ENCODE measurements at regions not wholly inside any gene's neighbourhood (a gene's known extent, or its start where the extent isn't known, plus 50 kb on each side); places are given as distances from the start of the nearest gene placed in this dataset.
"Not testable (repeated sequence)": the region's sequence is repeated elsewhere in the genome, so short reads cannot be mapped to it uniquely, and the experiment has no call there.

DNA sequence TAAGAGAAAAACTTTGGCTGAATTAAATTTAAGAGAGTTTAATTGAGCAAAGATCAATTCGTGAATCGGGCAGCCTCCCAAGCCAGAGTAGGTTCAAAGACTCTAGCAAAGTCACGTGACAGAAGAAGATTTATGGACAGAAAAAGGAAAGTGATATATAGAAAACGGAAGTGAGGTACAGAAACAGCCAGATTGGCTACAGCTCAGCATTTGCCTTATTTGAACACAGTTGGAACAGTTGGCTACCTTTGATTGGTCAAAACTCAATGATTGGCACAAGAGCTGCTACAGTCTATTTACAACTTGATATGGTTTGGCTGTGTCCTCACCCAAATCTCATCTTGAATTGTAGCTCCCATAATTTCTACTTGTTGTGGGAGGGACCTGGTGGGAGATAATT is 102.6 kb downstream of the PLG start:
- no peaks in the 10 kb centered on the region for H3K36me3 Mint-ChIP-seq (ENCODE audit: low read depth)
- H3K4me1 Mint-ChIP-seq (ENCODE audit: low read depth) = no peaks in the 10 kb centered on the region
- DNase-seq = no peak
- H3K9me3 Mint-ChIP-seq = peaks cover 1% of the 10 kb centered on the region
- peaks cover 13% of the 10 kb centered on the region for H3K27me3 Mint-ChIP-seq
- no peak overlapping the region for H3K4me3 Mint-ChIP-seq
- H3K27ac Mint-ChIP-seq = no peak overlapping the region

GRCh38 chr6:160808263-160808662 is 106.2 kb downstream of the PLG start:
- H3K27ac Mint-ChIP-seq = no peak overlapping the region
- H3K36me3 Mint-ChIP-seq (ENCODE audit: low read depth) = no peaks in the 10 kb centered on the region
- H3K27me3 Mint-ChIP-seq = peaks cover 8% of the 10 kb centered on the region
- H3K9me3 Mint-ChIP-seq = no peaks in the 10 kb centered on the region
- no peak overlapping the region for H3K4me3 Mint-ChIP-seq
- no peak for DNase-seq
- H3K4me1 Mint-ChIP-seq (ENCODE audit: low read depth) = no peaks in the 10 kb centered on the region

DNA sequence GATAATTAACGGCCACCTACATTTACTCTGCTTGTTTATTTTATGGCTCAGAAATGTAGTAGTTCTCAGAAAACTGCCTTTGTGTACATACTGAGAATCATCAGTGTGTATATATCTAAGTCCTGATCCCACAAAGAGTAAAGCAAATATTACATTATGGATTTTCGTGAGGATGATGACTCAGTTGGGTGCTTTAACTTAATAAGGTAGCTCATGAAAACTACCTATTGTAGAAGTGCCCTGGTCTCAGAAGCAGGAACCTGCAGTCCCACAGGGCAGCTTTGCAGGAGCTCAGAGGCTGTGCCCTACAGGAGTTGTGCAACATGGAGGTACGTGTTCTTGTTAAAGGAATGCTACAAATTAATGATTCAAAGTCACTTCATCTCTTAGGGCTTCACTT is 108.2 kb downstream of the PLG start:
- Mint-ChIP-seq H3K27me3 (peaks cover 10% of the 10 kb centered on the region), H3K9me3 (no peaks in the 10 kb centered on the region)

GRCh38 chr6:160812097-160812496 is 110.1 kb downstream of the PLG start:
- Mint-ChIP-seq H3K4me3 (no peak overlapping the region), H3K9me3 (no peaks in the 10 kb centered on the region), H3K27me3 (peaks cover 8% of the 10 kb centered on the region), H3K4me1 (ENCODE audit: low read depth) (no peaks in the 10 kb centered on the region), H3K27ac (no peak overlapping the region), H3K36me3 (ENCODE audit: low read depth) (no peaks in the 10 kb centered on the region)
- DNase-seq = no peak

More for the DNA sequence above, 108.2 kb downstream of the PLG start:
- H3K4me1 Mint-ChIP-seq (ENCODE audit: low read depth) = no peaks in the 10 kb centered on the region
- no peak for DNase-seq
- H3K36me3 Mint-ChIP-seq (ENCODE audit: low read depth) = no peaks in the 10 kb centered on the region
- H3K27ac Mint-ChIP-seq = no peak overlapping the region
- no peak overlapping the region for H3K4me3 Mint-ChIP-seq

DNA sequence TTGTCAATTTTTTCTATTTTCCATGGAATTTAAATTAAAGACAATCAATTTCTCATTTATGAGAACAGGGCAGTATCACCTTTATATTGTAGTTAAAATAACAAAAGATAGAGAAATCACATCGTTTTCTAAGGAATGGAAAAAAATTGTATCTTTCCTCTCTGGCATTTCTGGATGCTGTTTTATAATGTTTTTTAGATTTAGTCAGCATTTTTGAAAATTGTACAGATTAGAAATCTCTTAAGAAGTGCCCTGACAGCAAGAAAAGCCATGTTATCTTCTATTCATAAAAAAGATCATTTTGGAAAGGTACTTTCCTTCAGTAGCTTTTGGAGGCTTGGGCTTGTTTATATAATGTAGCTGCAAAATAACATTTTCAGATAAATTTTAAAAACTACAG is 116.9 kb downstream of the PLG start:
- H3K4me3 Mint-ChIP-seq = no peak overlapping the region
- no peaks in the 10 kb centered on the region for H3K4me1 Mint-ChIP-seq (ENCODE audit: low read depth)
- peaks cover 11% of the 10 kb centered on the region for H3K9me3 Mint-ChIP-seq
- no peak for DNase-seq
- H3K36me3 Mint-ChIP-seq (ENCODE audit: low read depth) = no peaks in the 10 kb centered on the region
- H3K27me3 Mint-ChIP-seq = peaks cover 1% of the 10 kb centered on the region
- no peak overlapping the region for H3K27ac Mint-ChIP-seq

DNA sequence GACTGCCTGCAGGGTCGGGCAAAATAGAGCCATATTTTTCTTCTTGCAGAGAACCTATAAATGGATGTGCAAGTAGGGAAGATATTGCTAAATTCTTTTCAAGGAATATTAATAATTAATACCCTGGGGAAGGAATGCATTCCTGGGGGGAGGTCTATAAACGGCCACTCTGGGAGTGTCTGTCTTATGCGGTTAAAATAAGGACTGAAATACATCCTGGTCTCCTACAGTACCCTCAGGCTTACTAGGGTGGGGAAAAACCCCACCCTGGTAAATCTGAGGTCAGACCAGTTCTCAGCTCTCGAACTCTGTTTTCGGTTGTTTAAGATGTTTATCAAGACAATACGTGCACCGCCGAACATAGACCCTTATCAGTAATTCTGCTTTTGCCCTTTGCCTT is 118.6 kb downstream of the PLG start:
- peaks cover 11% of the 10 kb centered on the region for H3K9me3 Mint-ChIP-seq
- not testable (repeated sequence) for H3K36me3 Mint-ChIP-seq (ENCODE audit: low read depth); H3K27ac Mint-ChIP-seq; H3K4me1 Mint-ChIP-seq (ENCODE audit: low read depth); H3K4me3 Mint-ChIP-seq; H3K27me3 Mint-ChIP-seq; DNase-seq

GRCh38 chr6:160831739-160832138 is 129.7 kb downstream of the PLG start:
- no peaks in the 10 kb centered on the region for H3K27me3 Mint-ChIP-seq
- no peak for DNase-seq
- H3K9me3 Mint-ChIP-seq = no peaks in the 10 kb centered on the region
- H3K36me3 Mint-ChIP-seq (ENCODE audit: low read depth) = no peaks in the 10 kb centered on the region
- H3K4me3 Mint-ChIP-seq = no peak overlapping the region
- H3K4me1 Mint-ChIP-seq (ENCODE audit: low read depth) = no peaks in the 10 kb centered on the region
- H3K27ac Mint-ChIP-seq = no peak overlapping the region

- Mint-ChIP-seq H3K4me1 (ENCODE audit: low read depth) (no peaks in the 10 kb centered on the region), H3K9me3 (no peaks in the 10 kb centered on the region), H3K4me3 (no peak overlapping the region), H3K27me3 (no peaks in the 10 kb centered on the region), H3K36me3 (ENCODE audit: low read depth) (no peaks in the 10 kb centered on the region), H3K27ac (no peak overlapping the region)
- no peak for DNase-seq
Measured at GRCh38 chr6:160832422-160832821, 130.4 kb downstream of the PLG start.

GRCh38 chr6:160837146-160837545 is 135.1 kb downstream of the PLG start:
- DNase-seq = no peak
- H3K36me3 Mint-ChIP-seq (ENCODE audit: low read depth) = no peaks in the 10 kb centered on the region
- no peak overlapping the region for H3K27ac Mint-ChIP-seq
- no peak overlapping the region for H3K4me3 Mint-ChIP-seq
- H3K9me3 Mint-ChIP-seq = no peaks in the 10 kb centered on the region
- H3K27me3 Mint-ChIP-seq = no peaks in the 10 kb centered on the region
- no peaks in the 10 kb centered on the region for H3K4me1 Mint-ChIP-seq (ENCODE audit: low read depth)

DNA sequence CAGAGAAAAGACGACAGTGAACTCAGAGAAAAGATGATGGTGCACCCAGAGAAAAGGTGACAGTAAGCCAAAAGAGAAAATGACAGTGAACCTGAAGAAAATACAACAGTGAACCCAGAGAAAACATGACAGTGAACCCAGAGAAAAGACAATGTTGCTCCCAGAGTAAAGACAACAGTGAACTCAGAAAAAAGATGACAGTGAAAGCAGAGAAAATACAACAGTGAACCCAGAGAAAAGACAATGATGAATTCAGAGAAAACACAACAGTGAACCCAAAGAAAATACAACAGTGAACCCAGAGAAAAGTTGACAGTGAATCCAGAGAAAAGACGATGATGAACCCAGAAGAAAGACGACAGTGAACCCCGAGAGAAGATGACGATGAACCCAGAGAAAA is 140.5 kb upstream of the MAP3K4 start:
- no peaks in the 10 kb centered on the region for H3K27me3 Mint-ChIP-seq
- no peaks in the 10 kb centered on the region for H3K4me1 Mint-ChIP-seq (ENCODE audit: low read depth)
- H3K9me3 Mint-ChIP-seq = no peaks in the 10 kb centered on the region
- H3K4me3 Mint-ChIP-seq = no peak overlapping the region
- no peak for DNase-seq
- no peak overlapping the region for H3K27ac Mint-ChIP-seq
- H3K36me3 Mint-ChIP-seq (ENCODE audit: low read depth) = no peaks in the 10 kb centered on the region

GRCh38 chr6:160853946-160854345 is 137.6 kb upstream of the MAP3K4 start:
- H3K27ac Mint-ChIP-seq = no peak overlapping the region
- H3K4me3 Mint-ChIP-seq = no peak overlapping the region
- no peaks in the 10 kb centered on the region for H3K27me3 Mint-ChIP-seq

GRCh38 chr6:160858886-160859285 is 132.7 kb upstream of the MAP3K4 start:
- H3K27ac Mint-ChIP-seq = no peak overlapping the region
- H3K4me1 Mint-ChIP-seq (ENCODE audit: low read depth) = no peaks in the 10 kb centered on the region
- no peak overlapping the region for H3K4me3 Mint-ChIP-seq
- H3K36me3 Mint-ChIP-seq (ENCODE audit: low read depth) = no peaks in the 10 kb centered on the region
- no peak for DNase-seq
- H3K9me3 Mint-ChIP-seq = no peaks in the 10 kb centered on the region
- H3K27me3 Mint-ChIP-seq = no peaks in the 10 kb centered on the region

More at GRCh38 chr6:160853946-160854345, 137.6 kb upstream of the MAP3K4 start:
- H3K36me3 Mint-ChIP-seq (ENCODE audit: low read depth) = no peaks in the 10 kb centered on the region
- H3K9me3 Mint-ChIP-seq = no peaks in the 10 kb centered on the region
- H3K4me1 Mint-ChIP-seq (ENCODE audit: low read depth) = no peaks in the 10 kb centered on the region
- no peak for DNase-seq

DNA sequence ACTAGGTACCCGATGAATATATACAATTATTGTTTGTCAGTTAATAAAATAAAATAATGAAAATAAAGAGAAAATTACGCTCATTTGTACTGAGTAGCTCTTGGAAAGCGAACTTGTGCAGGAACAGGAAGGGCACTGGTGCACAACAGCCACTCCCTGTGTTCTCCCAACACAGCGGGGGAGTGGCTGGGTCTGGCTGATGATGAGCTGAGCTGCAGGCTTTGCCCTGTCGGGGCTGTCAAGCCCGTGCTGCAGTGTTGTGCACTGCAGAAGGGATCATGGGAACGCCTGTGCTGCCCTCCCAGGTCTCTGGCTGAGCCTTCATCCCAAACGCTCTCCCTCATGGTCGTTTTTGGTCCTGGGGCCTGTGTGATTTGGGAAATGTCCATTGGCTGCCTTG is 131.7 kb upstream of the MAP3K4 start:
- no peak for DNase-seq
- Mint-ChIP-seq H3K4me1 (ENCODE audit: low read depth) (no peaks in the 10 kb centered on the region), H3K4me3 (no peak overlapping the region), H3K27ac (no peak overlapping the region), H3K9me3 (no peaks in the 10 kb centered on the region), H3K27me3 (no peaks in the 10 kb centered on the region), H3K36me3 (ENCODE audit: low read depth) (no peaks in the 10 kb centered on the region)

DNA sequence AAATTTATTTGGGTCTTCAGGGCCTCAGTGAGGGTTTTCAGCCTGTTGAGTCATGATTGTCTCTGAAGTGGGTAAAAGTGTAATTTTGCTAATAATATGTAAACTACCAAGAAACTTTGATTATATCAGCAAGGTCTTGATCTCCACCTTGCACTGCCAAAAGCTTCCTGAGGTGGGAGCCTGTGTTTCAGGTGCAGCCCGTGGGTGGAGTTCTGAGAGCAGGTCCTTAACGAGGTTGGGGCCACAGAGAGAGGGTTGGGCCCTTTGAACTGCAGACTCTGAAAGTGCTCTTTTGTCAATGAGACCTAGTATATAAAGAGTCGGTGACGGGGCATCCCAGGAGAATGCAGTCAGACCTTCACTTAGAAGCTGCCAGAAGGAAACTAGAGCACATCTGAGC is 129.7 kb upstream of the MAP3K4 start:
- DNase-seq = no peak
- Mint-ChIP-seq H3K4me3 (no peak overlapping the region), H3K9me3 (no peaks in the 10 kb centered on the region), H3K27me3 (no peaks in the 10 kb centered on the region), H3K4me1 (ENCODE audit: low read depth) (no peaks in the 10 kb centered on the region), H3K27ac (no peak overlapping the region), H3K36me3 (ENCODE audit: low read depth) (no peaks in the 10 kb centered on the region)

- H3K4me1 Mint-ChIP-seq (ENCODE audit: low read depth) = no peaks in the 10 kb centered on the region
- H3K27ac Mint-ChIP-seq = no peak overlapping the region
- no peak overlapping the region for H3K4me3 Mint-ChIP-seq
- no peak for DNase-seq
- H3K9me3 Mint-ChIP-seq = no peaks in the 10 kb centered on the region
- no peaks in the 10 kb centered on the region for H3K36me3 Mint-ChIP-seq (ENCODE audit: low read depth)
- H3K27me3 Mint-ChIP-seq = no peaks in the 10 kb centered on the region
Measured at GRCh38 chr6:160863782-160864181, 127.8 kb upstream of the MAP3K4 start.

- Mint-ChIP-seq H3K36me3 (ENCODE audit: low read depth) (no peaks in the 10 kb centered on the region), H3K4me1 (ENCODE audit: low read depth) (no peaks in the 10 kb centered on the region), H3K4me3 (no peak overlapping the region), H3K9me3 (no peaks in the 10 kb centered on the region), H3K27ac (no peak overlapping the region), H3K27me3 (peaks cover 10% of the 10 kb centered on the region)
- no peak for DNase-seq
Measured at GRCh38 chr6:160871320-160871719, 120.2 kb upstream of the MAP3K4 start.
